K562 (cell line): ENCODE measurements at regions not wholly inside any gene's neighbourhood (a gene's known extent, or its start where the extent isn't known, plus 50 kb on each side); places are given as distances from the start of the nearest gene placed in this dataset.

Source experiments
- ATAC-seq: fragments of 200-7000 bp; cut with Tn5 transposase; 3 replicates; pipeline ENCODE4 v1.9.1; 2020; ENCODE audit warnings: moderate library complexity
- BruUV-seq: library from RNA; stranded (reverse); fragments of 400-500 nt; replicated peaks from 2 replicates; lab custom pipeline; 2021; lab: Mats Ljungman, UMichigan
- CTCF ChIA-PET: fragments of 300-600 bp; formaldehyde crosslinking; extraction: SDS; loops from one replicate; lab custom pipeline; 2021; ENCODE audit warnings: low intra/inter-chr PET ratio; lab: Yijun Ruan, JAX
- POLR2A ChIA-PET: fragments of 300-600, 350-650 bp; sonication (Branson Sonifier 250); formaldehyde crosslinking; extraction: SDS; loops from one replicate; lab custom pipeline; 2021; ENCODE audit warnings: antibody characterized with exemption, inconsistent platforms; lab: Yijun Ruan, JAX
- DNase-seq, 4 experiments: peaks; one replicate each; pipeline versions ENCODE4 v3.0.0 to v3.0.0-alpha.2; 2011 to 2018; ENCODE audit warnings: low spot score in 3 of 4, mixed read lengths in 3 of 4; ENCODE audit errors: extremely low read depth in 1 of 4
- FAIRE-seq: peaks from 2 replicates; lab custom pipeline; 2011; peaks lifted over from hg19 to GRCh38; lab: Jason Lieb, UNC
- H2AFZ ChIP-seq: 2 replicates; pipeline ENCODE4 v1.6.0; 2011; ENCODE audit warnings: low read depth, low read length, control low read depth, inconsistent platforms
- H3K27ac ChIP-seq: fragments of 200-600 bp; 3 replicates; pipeline ENCODE4 v1.8.0; 2011; ENCODE audit warnings: low read depth, mild to moderate bottlenecking, control low read depth, inconsistent platforms, low read length, moderate library complexity, mixed read lengths; ENCODE audit errors: extremely low read depth
- H3K27me3 ChIP-seq, 2 experiments: fragments of 300-600 bp in 1 of 2; 2 replicates in 1 of 2; 3 replicates in 1 of 2; pipeline versions ENCODE4 v1.6.0 to v1.8.0; 2011; ENCODE audit warnings: inconsistent platforms in 2 of 2, low read length in 2 of 2, mild to moderate bottlenecking in 1 of 2, mixed read lengths in 1 of 2, moderate library complexity in 1 of 2; ENCODE audit not compliant: control insufficient read depth in 2 of 2, insufficient read depth in 2 of 2
- H3K36me3 ChIP-seq: fragments of 300-600 bp; 3 replicates; pipeline ENCODE4 v1.8.0; 2011; ENCODE audit warnings: mild to moderate bottlenecking, low read length, inconsistent platforms; ENCODE audit not compliant: control insufficient read depth, insufficient read depth
- H3K4me1 ChIP-seq, 2 experiments: fragments of 200-600 bp in 1 of 2; replicated peaks in 1 of 2; 2 replicates in 1 of 2; 3 replicates in 1 of 2; pipeline versions ENCODE4 v1.5.1 to v1.8.0; 2011; ENCODE audit warnings: inconsistent platforms in 2 of 2, low read length in 2 of 2, mild to moderate bottlenecking in 1 of 2, mixed read lengths in 1 of 2, moderate library complexity in 1 of 2; ENCODE audit not compliant: control insufficient read depth in 2 of 2, insufficient read depth in 2 of 2
- H3K4me2 ChIP-seq: 2 replicates; pipeline ENCODE4 v1.6.1; 2011; ENCODE audit warnings: low read length, control low read depth, inconsistent platforms, mixed read lengths; ENCODE audit not compliant: insufficient read depth
- H3K4me3 ChIP-seq: fragments of 200-600 bp; sonication (generic), shearing (Covaris generic); 2 replicates; pipeline ENCODE4 v1.5.1; 2016; ENCODE audit warnings: control low read depth, inconsistent platforms
- H3K79me2 ChIP-seq: fragments of 200-600 bp; 3 replicates; pipeline ENCODE4 v1.8.0; 2011; ENCODE audit warnings: low read length, inconsistent platforms; ENCODE audit not compliant: control insufficient read depth, insufficient read depth
- H3K9ac ChIP-seq, 2 experiments: 2 replicates each; pipeline versions ENCODE4 v1.6.0 to v1.6.1; 2011; ENCODE audit warnings: low read depth in 2 of 2, low read length in 2 of 2, control low read depth in 1 of 2, inconsistent platforms in 1 of 2, mild to moderate bottlenecking in 1 of 2, mixed read lengths in 1 of 2; ENCODE audit not compliant: insufficient read depth in 1 of 2
- H3K9me1 ChIP-seq: one replicate; pipeline ENCODE4 v1.6.0; 2011; ENCODE audit warnings: inconsistent platforms, mild to moderate bottlenecking, low read length, moderate library complexity; ENCODE audit not compliant: control insufficient read depth, insufficient read depth
- H3K9me3 ChIP-seq: replicated peaks from 2 replicates; pipeline ENCODE4 v1.5.1; 2011; ENCODE audit warnings: low read depth, low read length, inconsistent platforms; ENCODE audit not compliant: control insufficient read depth, insufficient read depth
- H4K20me1 ChIP-seq: replicated peaks from 2 replicates; pipeline ENCODE4 v1.6.1; 2011; ENCODE audit warnings: low read length, inconsistent platforms, mixed read lengths; ENCODE audit not compliant: control insufficient read depth, insufficient read depth
- CTBP1 ChIP-seq: fragments of 450-650 bp; IDR thresholded peaks from 2 replicates; pipeline ENCODE4 v1.6.1; 2016; ENCODE audit warnings: borderline replicate concordance
- E2F3 ChIP-seq: fragments of 250-450 bp; sonication (Bioruptor Pico); IDR thresholded peaks from 2 replicates; pipeline ENCODE4 v1.4.0; 2020; ENCODE audit warnings: mild to moderate bottlenecking
- ETV5 ChIP-seq: sonication (generic); formaldehyde crosslinking; IDR thresholded peaks from 2 replicates; pipeline ENCODE4 v1.4.0; 2020; ENCODE audit warnings: low read depth, mild to moderate bottlenecking, missing genetic modification reagents
- HNRNPK ChIP-seq: fragments of 200-400 bp; formaldehyde crosslinking; IDR thresholded peaks from one replicate; pipeline ENCODE4 v1.6.1; 2018; ENCODE audit warnings: mild to moderate bottlenecking, low read depth, low read length; ENCODE audit not compliant: poor library complexity, severe bottlenecking
- MLX ChIP-seq, 2 experiments: fragments of 450-650 bp in 1 of 2; sonication (generic) in 1 of 2; formaldehyde crosslinking; conservative IDR thresholded peaks; 2 replicates each; pipeline versions ENCODE4 v1.4.0 to v1.8.1; 2020 to 2022; ENCODE audit warnings: mild to moderate bottlenecking in 1 of 2, missing genetic modification reagents in 1 of 2
- MTA3 ChIP-seq: fragments of 450-650 bp; formaldehyde crosslinking; IDR thresholded peaks from 2 replicates; pipeline ENCODE4 v1.6.1; 2017; ENCODE audit warnings: mild to moderate bottlenecking, borderline replicate concordance
- RB1 ChIP-seq: fragments of 450-650 bp; IDR thresholded peaks from 2 replicates; pipeline ENCODE4 v1.6.1; 2017; ENCODE audit warnings: low read depth, mild to moderate bottlenecking
- TEAD4 ChIP-seq, 2 experiments: sonication (generic) in 1 of 2; formaldehyde crosslinking in 1 of 2; IDR thresholded peaks; 2 replicates each; pipeline versions ENCODE4 v1.6.1 to v1.8.0; 2012 to 2022; ENCODE audit warnings: borderline replicate concordance in 1 of 2, inconsistent platforms in 1 of 2, low read length in 1 of 2, mild to moderate bottlenecking in 1 of 2, missing genetic modification reagents in 1 of 2
- ZNF253 ChIP-seq: fragments of 250-450 bp; sonication (Bioruptor Pico); conservative IDR thresholded peaks from 2 replicates; pipeline ENCODE4 v1.6.1; 2021; ENCODE audit warnings: mild to moderate bottlenecking
- ZNF518B ChIP-seq: fragments of 250-450 bp; sonication (Bioruptor Pico); IDR thresholded peaks from 2 replicates; pipeline ENCODE4 v1.5.0; 2021; ENCODE audit warnings: mild to moderate bottlenecking, moderate library complexity
- ZNF583 ChIP-seq: fragments of 250-450 bp; sonication (Bioruptor Pico); IDR thresholded peaks from 2 replicates; pipeline ENCODE4 v1.4.0; 2020
- WGBS: fragments of 100-300 bp; shearing (Covaris generic); methylation state at CpG from one replicate; pipeline ENCODE4 v1.1.6; 2016; ENCODE audit warnings: low coverage, mixed read lengths; ENCODE audit not compliant: insufficient coverage; ENCODE audit errors: missing lambda C conversion rate; 5-methylcytosine and 5-hydroxymethylcytosine counted together
- in situ Hi-C: fragments of 300-500 bp; cut with MboI; formaldehyde crosslinking; loops from 4 replicates; pipeline ENCODE4 v1.15.0; 2018; ENCODE audit warnings: inconsistent platforms, mixed read lengths
- intact Hi-C: fragments of 100-400 bp; cut with micrococcal nuclease; formaldehyde crosslinking; loops from 2 replicates; pipeline ENCODE4 v1.14.2; 2022
- TF ChIP-seq, protein P1 (sequence below): sonication (generic); formaldehyde crosslinking; IDR thresholded peaks from 2 replicates; pipeline ENCODE4 v1.8.0; 2022; ENCODE audit warnings: mild to moderate bottlenecking, missing genetic modification reagents
- TF ChIP-seq, protein P2 (sequence below): sonication (generic); formaldehyde crosslinking; IDR thresholded peaks from 2 replicates; pipeline ENCODE4 v1.8.1; 2023; ENCODE audit warnings: missing genetic modification reagents, mild to moderate bottlenecking, borderline replicate concordance

DNA sequence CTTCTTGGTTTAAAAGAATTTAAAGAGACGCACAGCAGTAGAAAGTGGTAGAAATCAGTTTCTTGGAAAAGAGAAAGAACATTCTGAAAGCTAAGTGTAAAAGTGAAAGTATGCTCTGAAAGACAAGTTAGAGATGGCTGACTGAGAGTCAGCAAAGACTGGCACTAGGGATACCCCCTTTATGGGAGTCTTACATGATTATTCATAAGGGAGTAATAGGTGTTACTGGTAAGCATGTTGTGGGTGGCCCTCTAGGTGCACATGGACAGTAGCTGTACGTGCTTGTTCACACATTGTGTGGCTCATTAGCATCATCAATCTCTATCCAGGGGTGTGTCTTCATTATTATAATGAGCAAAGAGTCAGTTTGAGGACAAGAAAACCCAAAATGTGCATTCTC lies 816.2 kb downstream of the CBLN2 start:
- intact Hi-C loops = no loop called here
- in situ Hi-C loops = no loop called here
- CTCF ChIA-PET = no interaction called here
- H3K4me3 ChIP-seq = no peak overlapping the region
- no peak overlapping the region for H3K27ac ChIP-seq
- H2AFZ ChIP-seq = no peak overlapping the region
- H3K4me2 ChIP-seq = no peak overlapping the region
- H3K36me3 ChIP-seq = no peaks in the 10 kb centered on the region
- FAIRE-seq = no peak
- DNase-seq = no peak
- H3K4me1 ChIP-seq = no peaks in the 10 kb centered on the region
- H3K9me1 ChIP-seq = no peaks in the 10 kb centered on the region
- no peak overlapping the region for H3K9ac ChIP-seq
- whole genome bisulfite sequencing = 0% methylated on average over 1 of the region's 2 CpGs
- H3K79me2 ChIP-seq = no peaks in the 10 kb centered on the region
- TF ChIP-seq, protein P1, sequence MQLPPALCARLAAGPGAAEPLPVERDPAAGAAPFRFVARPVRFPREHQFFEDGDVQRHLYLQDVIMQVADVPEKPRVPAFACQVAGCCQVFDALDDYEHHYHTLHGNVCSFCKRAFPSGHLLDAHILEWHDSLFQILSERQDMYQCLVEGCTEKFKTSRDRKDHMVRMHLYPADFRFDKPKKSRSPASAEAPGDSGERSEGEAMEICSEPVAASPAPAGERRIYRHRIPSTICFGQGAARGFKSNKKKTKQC (CRISPR knock-in tag) = no peak
- no peak for TF ChIP-seq ZNF583
- no peak for TF ChIP-seq RB1
- no peak for TF ChIP-seq CTBP1
- TF ChIP-seq ETV5 (CRISPR knock-in tag) = no peak
- TF ChIP-seq MTA3 = no peak
- no peak for TF ChIP-seq ZNF253 (CRISPR knock-in tag)
- TF ChIP-seq MLX (CRISPR knock-in tag; conservative IDR thresholded peaks at IDR 0.05) = no peak
- TF ChIP-seq E2F3 (CRISPR knock-in tag) = no peak
- TF ChIP-seq, protein P2, sequence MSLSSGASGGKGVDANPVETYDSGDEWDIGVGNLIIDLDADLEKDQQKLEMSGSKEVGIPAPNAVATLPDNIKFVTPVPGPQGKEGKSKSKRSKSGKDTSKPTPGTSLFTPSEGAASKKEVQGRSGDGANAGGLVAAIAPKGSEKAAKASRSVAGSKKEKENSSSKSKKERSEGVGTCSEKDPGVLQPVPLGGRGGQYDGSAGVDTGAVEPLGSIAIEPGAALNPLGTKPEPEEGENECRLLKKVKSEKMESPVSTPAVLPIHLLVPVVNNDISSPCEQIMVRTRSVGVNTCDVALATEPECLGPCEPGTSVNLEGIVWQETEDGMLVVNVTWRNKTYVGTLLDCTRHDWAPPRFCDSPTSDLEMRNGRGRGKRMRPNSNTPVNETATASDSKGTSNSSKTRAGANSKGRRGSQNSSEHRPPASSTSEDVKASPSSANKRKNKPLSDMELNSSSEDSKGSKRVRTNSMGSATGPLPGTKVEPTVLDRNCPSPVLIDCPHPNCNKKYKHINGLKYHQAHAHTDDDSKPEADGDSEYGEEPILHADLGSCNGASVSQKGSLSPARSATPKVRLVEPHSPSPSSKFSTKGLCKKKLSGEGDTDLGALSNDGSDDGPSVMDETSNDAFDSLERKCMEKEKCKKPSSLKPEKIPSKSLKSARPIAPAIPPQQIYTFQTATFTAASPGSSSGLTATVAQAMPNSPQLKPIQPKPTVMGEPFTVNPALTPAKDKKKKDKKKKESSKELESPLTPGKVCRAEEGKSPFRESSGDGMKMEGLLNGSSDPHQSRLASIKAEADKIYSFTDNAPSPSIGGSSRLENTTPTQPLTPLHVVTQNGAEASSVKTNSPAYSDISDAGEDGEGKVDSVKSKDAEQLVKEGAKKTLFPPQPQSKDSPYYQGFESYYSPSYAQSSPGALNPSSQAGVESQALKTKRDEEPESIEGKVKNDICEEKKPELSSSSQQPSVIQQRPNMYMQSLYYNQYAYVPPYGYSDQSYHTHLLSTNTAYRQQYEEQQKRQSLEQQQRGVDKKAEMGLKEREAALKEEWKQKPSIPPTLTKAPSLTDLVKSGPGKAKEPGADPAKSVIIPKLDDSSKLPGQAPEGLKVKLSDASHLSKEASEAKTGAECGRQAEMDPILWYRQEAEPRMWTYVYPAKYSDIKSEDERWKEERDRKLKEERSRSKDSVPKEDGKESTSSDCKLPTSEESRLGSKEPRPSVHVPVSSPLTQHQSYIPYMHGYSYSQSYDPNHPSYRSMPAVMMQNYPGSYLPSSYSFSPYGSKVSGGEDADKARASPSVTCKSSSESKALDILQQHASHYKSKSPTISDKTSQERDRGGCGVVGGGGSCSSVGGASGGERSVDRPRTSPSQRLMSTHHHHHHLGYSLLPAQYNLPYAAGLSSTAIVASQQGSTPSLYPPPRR = no peak
- no peak for TF ChIP-seq ZNF518B (CRISPR knock-in tag)
- no peak for TF ChIP-seq HNRNPK
- TF ChIP-seq TEAD4 (IDR thresholded peaks at IDR 0.05; ENCODE audit: low read length) = no peak
- TF ChIP-seq TEAD4 (CRISPR knock-in tag; IDR thresholded peaks at IDR 0.05; ENCODE audit: borderline replicate concordance) = no peak
- TF ChIP-seq, all 486 proteins: peak for 0
- Histone ChIP-seq H3K27me3 (no peaks in the 10 kb centered on the region), H4K20me1 (no peaks in the 10 kb centered on the region), H3K9me3 (no peaks in the 10 kb centered on the region; the same call in 1 of the 2 replicates)
- BruUV-seq = no TSS peak
- ATAC-seq = no peak
- POLR2A ChIA-PET = no interaction called here
